ENCODE measurements at regions not wholly inside any gene's neighbourhood (a gene's known extent, or its start where the extent isn't known, plus 50 kb on each side); places are given as distances from the start of the nearest gene placed in this dataset.
"Not testable (repeated sequence)": the region's sequence is repeated elsewhere in the genome, so short reads cannot be mapped to it uniquely, and the experiment has no call there.

GRCh38 chr20:5660756-5661155 is 50.0 kb upstream of the GPCPD1 start:
- DNase-seq (ENCODE audit: low read depth), result not testable (repeated sequence)

Data from Daoy (cell line).